ENCODE measurements at regions not wholly inside any gene's neighbourhood (a gene's known extent, or its start where the extent isn't known, plus 50 kb on each side); places are given as distances from the start of the nearest gene placed in this dataset.

DNA sequence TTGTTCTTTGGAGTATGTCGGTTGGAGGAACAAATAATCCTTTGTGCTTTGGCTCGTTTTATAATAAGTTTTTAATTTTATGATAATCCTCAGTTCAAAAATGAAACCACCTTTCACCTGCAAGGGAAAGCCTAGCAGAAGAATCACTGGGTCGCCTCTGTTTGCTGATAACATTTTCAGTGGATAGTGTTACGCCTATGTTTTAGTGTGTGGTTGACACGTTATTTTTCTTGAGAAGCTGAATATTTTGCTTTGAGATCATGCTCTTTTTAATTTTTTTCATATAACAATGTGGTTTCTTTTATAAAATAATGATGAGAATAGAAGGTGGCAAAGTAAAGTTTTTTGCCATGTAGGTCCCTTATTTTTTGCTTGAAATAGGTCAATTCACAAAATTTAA is 172.7 kb upstream of the ZEB2 start:
- TF ChIP-seq, protein P1, sequence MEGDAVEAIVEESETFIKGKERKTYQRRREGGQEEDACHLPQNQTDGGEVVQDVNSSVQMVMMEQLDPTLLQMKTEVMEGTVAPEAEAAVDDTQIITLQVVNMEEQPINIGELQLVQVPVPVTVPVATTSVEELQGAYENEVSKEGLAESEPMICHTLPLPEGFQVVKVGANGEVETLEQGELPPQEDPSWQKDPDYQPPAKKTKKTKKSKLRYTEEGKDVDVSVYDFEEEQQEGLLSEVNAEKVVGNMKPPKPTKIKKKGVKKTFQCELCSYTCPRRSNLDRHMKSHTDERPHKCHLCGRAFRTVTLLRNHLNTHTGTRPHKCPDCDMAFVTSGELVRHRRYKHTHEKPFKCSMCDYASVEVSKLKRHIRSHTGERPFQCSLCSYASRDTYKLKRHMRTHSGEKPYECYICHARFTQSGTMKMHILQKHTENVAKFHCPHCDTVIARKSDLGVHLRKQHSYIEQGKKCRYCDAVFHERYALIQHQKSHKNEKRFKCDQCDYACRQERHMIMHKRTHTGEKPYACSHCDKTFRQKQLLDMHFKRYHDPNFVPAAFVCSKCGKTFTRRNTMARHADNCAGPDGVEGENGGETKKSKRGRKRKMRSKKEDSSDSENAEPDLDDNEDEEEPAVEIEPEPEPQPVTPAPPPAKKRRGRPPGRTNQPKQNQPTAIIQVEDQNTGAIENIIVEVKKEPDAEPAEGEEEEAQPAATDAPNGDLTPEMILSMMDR (IDR thresholded peaks at IDR 0.05), result no peak
- no peak for TF ChIP-seq POLR2AphosphoS5 (IDR thresholded peaks at IDR 0.05)
- TF ChIP-seq POLR2A (IDR thresholded peaks at IDR 0.05), result no peak
- TF ChIP-seq EP300 (IDR thresholded peaks at IDR 0.05), result no peak
